22Rv1 (cell line): ENCODE measurements at regions not wholly inside any gene's neighbourhood (a gene's known extent, or its start where the extent isn't known, plus 50 kb on each side); places are given as distances from the start of the nearest gene placed in this dataset.
A peak's percentile ranks its signal among the peaks of the same experiment; 100 is the strongest.

ENCODE experiments used
- H3K27ac ChIP-seq: fragments of 450-650 bp; 2 replicates; pipeline ENCODE4 v1.5.1; 2017
- CTCF ChIP-seq: fragments of 450-650 bp; IDR thresholded peaks from 2 replicates; pipeline ENCODE4 v1.5.1; 2017; ENCODE audit warnings: mild to moderate bottlenecking
- ZFX ChIP-seq: fragments of 450-650 bp; IDR thresholded peaks from 2 replicates; pipeline ENCODE4 v1.6.1; 2017; ENCODE audit warnings: antibody characterized with exemption, borderline replicate concordance

- TF ChIP-seq ZFX (no peak), CTCF (no peak)
Measured at GRCh38 chr18:25896956-25897355, 193.5 kb downstream of the SS18 start.

GRCh38 chr18:25896178-25896780 is 194.1 kb downstream of the SS18 start:
- H3K27ac ChIP-seq = no peak overlapping the region
- TF ChIP-seq CTCF (peak; percentile 90), ZFX (no peak)

More at GRCh38 chr18:25896956-25897355, 193.5 kb downstream of the SS18 start:
- no peak overlapping the region for H3K27ac ChIP-seq

GRCh38 chr18:25895518-25895917 is 194.9 kb downstream of the SS18 start:
- no peak for TF ChIP-seq ZFX
- no peak for TF ChIP-seq CTCF
- H3K27ac ChIP-seq = no peak overlapping the region

- TF ChIP-seq ZFX (no peak), CTCF (no peak)
- no peak overlapping the region for H3K27ac ChIP-seq
Measured at GRCh38 chr18:25886283-25886682, 204.1 kb downstream of the SS18 start.

- no peak overlapping the region for H3K27ac ChIP-seq
Measured at GRCh38 chr18:25883091-25883490, 207.3 kb downstream of the SS18 start.

GRCh38 chr18:25881149-25881548 is 209.3 kb downstream of the SS18 start:
- H3K27ac ChIP-seq = no peak overlapping the region
- TF ChIP-seq ZFX (no peak), CTCF (no peak)

More at GRCh38 chr18:25883091-25883490, 207.3 kb downstream of the SS18 start:
- TF ChIP-seq CTCF (no peak), ZFX (no peak)

GRCh38 chr18:25880441-25880840 is 210.0 kb downstream of the SS18 start:
- H3K27ac ChIP-seq = no peak overlapping the region
- TF ChIP-seq ZFX = no peak
- no peak for TF ChIP-seq CTCF
